ENCODE measurements at regions not wholly inside any gene's neighbourhood (a gene's known extent, or its start where the extent isn't known, plus 50 kb on each side); places are given as distances from the start of the nearest gene placed in this dataset.

- H3K27ac ChIP-seq: no peak overlapping the region
- TF ChIP-seq, protein P1, sequence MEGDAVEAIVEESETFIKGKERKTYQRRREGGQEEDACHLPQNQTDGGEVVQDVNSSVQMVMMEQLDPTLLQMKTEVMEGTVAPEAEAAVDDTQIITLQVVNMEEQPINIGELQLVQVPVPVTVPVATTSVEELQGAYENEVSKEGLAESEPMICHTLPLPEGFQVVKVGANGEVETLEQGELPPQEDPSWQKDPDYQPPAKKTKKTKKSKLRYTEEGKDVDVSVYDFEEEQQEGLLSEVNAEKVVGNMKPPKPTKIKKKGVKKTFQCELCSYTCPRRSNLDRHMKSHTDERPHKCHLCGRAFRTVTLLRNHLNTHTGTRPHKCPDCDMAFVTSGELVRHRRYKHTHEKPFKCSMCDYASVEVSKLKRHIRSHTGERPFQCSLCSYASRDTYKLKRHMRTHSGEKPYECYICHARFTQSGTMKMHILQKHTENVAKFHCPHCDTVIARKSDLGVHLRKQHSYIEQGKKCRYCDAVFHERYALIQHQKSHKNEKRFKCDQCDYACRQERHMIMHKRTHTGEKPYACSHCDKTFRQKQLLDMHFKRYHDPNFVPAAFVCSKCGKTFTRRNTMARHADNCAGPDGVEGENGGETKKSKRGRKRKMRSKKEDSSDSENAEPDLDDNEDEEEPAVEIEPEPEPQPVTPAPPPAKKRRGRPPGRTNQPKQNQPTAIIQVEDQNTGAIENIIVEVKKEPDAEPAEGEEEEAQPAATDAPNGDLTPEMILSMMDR (IDR thresholded peaks at IDR 0.05): no peak
- TF ChIP-seq ZFX (IDR thresholded peaks at IDR 0.05; ENCODE audit: borderline replicate concordance): no peak
Measured at GRCh38 chr7:134391223-134391622, 67.7 kb downstream of the AKR1B1 start.

DNA sequence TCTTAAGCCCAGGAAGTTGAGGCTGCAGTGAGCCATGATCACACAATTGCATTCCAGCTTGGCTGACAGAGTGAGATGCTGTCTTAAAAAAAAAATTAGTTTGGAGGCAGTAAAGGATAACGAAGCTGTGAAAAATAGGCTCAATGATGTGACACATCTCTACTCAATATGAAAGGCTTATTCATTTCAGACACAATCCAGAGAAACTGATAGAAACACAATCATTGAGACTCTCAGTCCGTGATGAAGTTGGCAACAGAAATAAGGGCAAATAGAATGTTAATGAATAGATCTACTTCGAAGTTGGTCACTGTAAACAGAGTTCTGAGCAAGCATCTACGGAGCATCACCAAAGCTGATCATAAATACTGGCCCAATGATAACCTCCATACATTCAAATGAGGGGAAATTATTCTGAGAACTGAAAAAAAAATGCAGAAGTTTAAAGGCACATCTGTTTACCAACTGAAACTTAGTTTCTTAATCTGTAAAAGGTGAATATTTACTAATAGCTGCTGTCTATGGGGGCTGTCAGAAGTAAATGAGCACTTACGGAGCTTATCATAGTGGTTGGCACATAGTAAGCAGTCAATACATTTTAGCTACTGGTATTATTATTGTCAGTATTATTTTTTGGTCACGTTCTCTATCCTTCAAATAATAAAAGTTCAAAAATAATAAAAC is 70.4 kb downstream of the AKR1B1 start:
- H3K27ac ChIP-seq: no peak overlapping the region
- TF ChIP-seq ZFX (IDR thresholded peaks at IDR 0.05; ENCODE audit: borderline replicate concordance): no peak
- TF ChIP-seq, protein P1 (IDR thresholded peaks at IDR 0.05): no peak

DNA sequence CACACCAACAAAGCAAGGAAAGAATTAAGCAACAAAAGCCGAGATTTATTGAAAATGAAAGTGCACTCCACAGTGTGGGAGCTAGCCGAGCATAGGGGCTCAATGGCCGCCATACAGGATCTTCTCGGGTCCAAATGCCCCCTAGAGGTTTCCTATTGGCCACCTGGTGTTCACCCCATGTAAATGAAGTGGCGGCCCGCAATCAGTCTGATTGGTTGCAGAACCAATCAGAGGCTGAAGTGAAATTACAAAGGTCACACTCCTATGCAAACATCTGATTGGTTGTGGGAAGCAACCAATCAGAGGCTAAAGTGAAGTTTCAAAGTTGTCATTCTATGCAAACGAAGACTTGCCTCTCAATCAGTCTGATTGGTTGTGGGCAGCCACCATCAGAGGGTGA is 61.8 kb upstream of the SLC35B4 start:
- TF ChIP-seq ZFX (IDR thresholded peaks at IDR 0.05; ENCODE audit: borderline replicate concordance): no peak
- TF ChIP-seq, protein P1 (IDR thresholded peaks at IDR 0.05): peak; percentile 17; the same call in 1 of the 2 replicates
- H3K27ac ChIP-seq: no peak overlapping the region

DNA sequence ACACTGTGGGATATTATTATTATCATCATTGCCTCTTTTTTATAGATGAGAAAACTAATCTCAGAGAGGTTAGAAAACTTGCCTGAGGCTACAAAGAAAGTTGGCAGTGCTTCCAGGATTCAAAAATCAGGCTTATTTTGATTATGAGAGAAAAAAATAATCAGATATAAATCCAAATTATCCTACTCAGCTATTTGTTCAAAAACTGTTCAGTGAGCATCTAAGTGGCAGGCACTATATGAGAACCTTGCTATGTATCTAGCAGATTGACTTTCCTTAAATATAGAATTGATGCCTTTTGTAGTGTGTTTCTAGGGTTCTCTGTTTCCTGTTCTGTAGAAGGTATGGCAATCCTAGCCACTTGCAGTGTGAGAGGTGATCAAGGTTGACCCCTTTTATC is 60.0 kb upstream of the SLC35B4 start:
- no peak overlapping the region for H3K27ac ChIP-seq
- TF ChIP-seq, protein P1 (IDR thresholded peaks at IDR 0.05): no peak
- no peak for TF ChIP-seq ZFX (IDR thresholded peaks at IDR 0.05; ENCODE audit: borderline replicate concordance)

DNA sequence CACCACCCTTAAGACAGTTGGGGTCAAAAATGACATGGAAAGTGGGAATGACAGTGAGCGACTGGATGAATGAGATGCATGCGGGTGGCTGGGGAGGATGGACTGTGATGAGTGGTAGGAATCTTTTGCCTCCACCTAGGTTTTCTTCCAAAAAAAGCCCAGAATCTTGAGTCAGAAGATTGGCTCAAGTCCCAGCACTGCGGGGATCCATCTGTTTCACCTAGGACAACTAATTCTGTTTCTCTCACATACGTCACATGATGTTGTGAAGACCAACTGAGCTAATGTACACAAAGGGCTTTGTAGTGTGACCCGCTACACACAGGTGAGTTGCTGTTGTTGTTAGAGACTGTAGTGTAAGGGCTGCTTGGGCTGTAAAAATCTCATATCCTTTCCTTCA is 58.5 kb upstream of the SLC35B4 start:
- TF ChIP-seq, protein P1 (IDR thresholded peaks at IDR 0.05): no peak
- no peak for TF ChIP-seq ZFX (IDR thresholded peaks at IDR 0.05; ENCODE audit: borderline replicate concordance)
- no peak overlapping the region for H3K27ac ChIP-seq

- TF ChIP-seq ZFX (IDR thresholded peaks at IDR 0.05; ENCODE audit: borderline replicate concordance): no peak
- TF ChIP-seq, protein P1 (IDR thresholded peaks at IDR 0.05): no peak
- no peak overlapping the region for H3K27ac ChIP-seq
Measured at GRCh38 chr7:134374791-134375190, 58.1 kb upstream of the SLC35B4 start.

DNA sequence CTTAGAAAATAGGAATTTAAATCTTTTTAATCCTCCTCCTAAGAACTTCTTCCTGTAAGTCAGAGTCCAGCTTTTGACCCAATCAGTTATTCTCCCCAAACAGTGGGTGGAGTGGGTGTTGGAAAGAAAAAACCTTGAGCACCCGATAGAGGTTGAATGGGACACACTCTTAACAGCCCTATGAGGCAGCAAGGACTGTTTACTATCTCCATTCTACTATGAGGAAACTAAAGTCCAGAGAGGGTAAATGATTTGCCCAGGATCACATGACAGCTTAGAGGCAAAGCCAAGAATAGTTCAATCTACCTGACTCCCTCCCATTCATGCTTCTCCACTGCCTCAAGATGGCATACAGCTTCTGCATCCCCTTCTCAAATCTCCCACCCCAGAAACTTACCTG is 57.6 kb upstream of the SLC35B4 start:
- TF ChIP-seq, protein P1 (IDR thresholded peaks at IDR 0.05): no peak
- TF ChIP-seq ZFX (IDR thresholded peaks at IDR 0.05; ENCODE audit: borderline replicate concordance): no peak
- H3K27ac ChIP-seq: no peak overlapping the region

All from 22Rv1 (cell line).